NCI-H187 treated with DMSO at 0.1 percent for 48 hours (cell line): ENCODE measurements at regions not wholly inside any gene's neighbourhood (a gene's known extent, or its start where the extent isn't known, plus 50 kb on each side); places are given as distances from the start of the nearest gene placed in this dataset.

ENCODE experiments used
- DNase-seq: peaks from one replicate; lab custom pipeline; 2025; lab: John Stamatoyannopoulos, UW

GRCh38 chr12:74906224-74906623, 303.4 kb downstream of the KCNC2 start:
- DNase-seq: no peak

DNA sequence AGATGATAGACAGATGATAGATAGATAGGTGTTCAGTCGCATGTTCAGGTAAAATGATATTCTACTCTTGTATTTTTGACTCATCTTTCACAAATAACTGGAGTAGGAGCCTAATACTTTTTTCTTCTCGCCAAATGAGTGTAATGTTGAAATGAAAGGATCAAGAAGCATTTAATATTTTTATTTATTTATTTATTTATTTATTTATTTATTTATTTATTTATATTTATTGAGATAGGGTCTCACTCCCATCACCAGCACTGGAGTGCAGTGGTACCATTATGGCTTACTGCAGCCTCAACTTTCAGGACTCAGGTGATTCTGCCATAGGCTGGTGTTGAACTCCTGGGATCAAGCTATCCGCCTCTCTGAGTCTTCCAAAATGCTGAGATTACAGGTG, 298.8 kb downstream of the KCNC2 start:
- no peak for DNase-seq

DNA sequence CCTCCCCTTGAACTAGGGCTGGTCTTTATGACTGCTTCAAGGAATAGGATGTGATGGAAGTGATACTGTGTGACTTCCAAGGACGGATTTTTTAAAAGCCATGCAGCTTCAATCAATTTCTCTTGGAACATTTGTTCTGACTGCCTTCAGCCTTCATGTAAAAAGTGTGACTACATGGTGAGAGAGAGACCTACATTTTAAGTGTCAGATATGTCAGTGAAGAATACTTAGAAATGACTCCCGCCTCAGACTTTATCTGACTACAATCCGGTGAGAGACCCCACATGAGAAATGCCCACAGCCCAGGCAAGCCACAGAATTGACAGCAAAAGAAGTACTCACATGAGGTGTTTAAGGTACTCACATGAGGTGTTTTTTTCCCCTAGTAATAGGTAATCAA, 295.3 kb downstream of the KCNC2 start:
- no peak for DNase-seq

- no peak for DNase-seq
These were observed 293.9 kb downstream of the KCNC2 start for GRCh38 chr12:74915718-74916117.

DNA sequence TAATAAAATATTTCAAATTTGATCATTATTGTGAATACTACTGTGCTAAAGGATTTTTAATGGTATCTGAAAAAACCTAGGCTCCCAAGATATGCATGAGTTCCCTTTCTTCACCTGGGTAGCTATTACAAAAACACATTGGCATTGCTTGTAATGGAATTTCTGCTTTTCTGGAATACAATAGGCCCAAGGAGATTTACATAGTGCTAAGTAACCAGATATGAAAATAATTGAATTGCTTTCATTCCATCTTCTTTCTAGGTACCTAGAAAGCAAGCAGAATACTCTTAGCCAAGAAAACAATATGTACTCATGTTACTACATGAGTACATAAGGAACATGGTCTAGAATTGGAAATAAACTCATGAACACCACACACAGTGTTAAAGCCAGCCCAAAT, 291.9 kb downstream of the KCNC2 start:
- no peak for DNase-seq

DNA sequence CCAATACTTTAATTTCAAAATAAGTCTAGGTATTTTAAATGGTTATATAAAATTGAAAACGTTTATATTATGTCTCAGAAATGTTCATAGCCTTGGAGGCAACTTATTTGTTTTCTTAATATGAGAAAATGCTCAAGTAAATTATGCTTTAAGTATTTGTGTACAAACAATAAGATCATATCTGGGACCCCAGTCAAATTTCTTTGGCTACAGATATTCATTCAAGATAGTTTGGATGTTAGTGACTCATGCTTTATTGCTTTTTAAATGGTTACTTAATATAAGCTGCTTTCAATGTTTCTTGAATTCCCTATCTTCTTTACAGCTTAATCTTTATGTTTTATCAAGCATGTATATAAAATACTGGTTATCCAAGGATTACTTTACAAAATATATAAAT, 291.3 kb downstream of the KCNC2 start:
- no peak for DNase-seq

GRCh38 chr12:74922117-74922516, 287.5 kb downstream of the KCNC2 start:
- DNase-seq: no peak

- no peak for DNase-seq
These were observed 287.0 kb downstream of the KCNC2 start for GRCh38 chr12:74922642-74923041.

DNA sequence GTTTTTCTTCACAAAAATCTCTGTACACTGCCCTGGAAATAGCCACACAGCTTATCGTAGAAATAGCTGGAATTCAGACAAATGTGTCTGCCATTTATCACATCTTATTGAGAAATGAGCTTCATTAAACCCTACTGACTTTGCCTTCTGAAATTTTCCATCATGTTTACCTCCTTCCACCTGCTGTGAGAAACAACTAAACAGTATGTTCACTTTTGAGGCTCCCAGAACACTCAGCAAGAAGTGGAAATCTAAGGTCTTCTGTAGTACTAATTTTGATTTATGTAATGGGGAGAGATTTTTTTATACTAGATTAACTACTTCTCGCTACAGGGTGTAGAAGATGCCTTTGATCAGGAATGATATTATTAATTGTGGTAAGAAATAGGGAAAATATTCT, 268.0 kb downstream of the KCNC2 start:
- no peak for DNase-seq

- DNase-seq: no peak
These were observed 263.9 kb downstream of the KCNC2 start for GRCh38 chr12:74945771-74946198.

- no peak for DNase-seq
These were observed 255.9 kb downstream of the KCNC2 start for GRCh38 chr12:74953697-74954096.

DNA sequence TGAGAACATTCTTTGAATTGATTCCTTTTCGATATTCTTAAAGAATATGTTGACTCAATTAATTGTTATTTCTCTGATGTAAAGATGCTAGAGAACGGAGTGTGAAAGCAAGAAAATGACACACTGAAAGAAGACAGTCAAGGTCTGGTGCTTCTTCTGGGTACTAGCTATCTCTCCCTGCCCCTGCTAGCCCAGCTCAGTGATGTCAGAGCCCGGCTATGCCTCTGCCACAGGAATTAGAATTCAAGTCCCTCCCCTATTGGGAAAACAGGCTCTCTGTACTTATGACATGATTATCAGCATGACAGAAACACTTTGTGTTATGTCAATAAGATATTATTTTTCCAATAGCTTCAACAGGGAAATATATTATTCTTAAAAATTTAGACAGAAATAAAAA, 252.4 kb downstream of the KCNC2 start:
- no peak for DNase-seq

DNA sequence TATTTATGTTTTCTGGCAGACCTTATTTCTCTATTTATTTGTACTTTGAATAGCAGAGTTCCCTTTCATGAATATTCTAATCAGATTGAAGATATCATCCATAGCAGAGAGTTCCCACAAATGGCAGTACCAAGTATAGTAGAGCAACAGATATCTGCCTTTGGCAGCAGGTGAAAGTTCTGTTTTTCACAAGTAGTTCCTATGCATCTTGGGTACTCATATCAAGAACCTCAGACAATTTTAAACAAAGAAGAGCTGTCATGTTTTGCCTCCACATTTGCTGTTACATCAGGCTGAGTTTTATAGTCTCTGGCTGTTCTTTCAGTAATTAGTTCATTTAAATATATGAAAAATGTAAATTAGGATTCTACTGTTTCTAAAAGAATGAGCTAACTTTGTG, 252.0 kb downstream of the KCNC2 start:
- no peak for DNase-seq

- DNase-seq: no peak
These were observed 250.0 kb downstream of the KCNC2 start for GRCh38 chr12:74959657-74960056.

- no peak for DNase-seq
These were observed 246.3 kb downstream of the KCNC2 start for GRCh38 chr12:74963304-74963703.

DNA sequence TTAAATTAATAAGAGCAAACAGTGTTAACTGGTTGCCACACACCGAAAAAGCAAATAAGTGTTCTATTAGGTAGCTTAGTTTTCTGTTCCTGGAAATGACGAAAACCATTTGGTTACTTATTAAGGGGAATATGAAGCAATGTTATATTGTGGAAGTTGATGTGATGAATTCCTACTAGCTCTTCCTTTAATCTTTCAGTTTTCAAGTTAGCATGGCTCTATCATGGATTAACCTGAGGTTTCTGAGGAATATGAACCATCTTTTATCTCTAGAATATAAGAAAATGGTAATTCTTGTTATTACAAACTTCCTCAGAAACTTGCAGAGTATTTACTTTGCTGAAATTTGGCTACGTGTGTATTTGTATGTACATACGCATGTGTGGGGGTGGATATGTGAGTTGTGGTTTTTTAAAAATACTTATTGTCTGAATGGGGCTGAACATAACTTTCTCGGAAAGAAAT, 245.7 kb downstream of the KCNC2 start:
- no peak for DNase-seq

GRCh38 chr12:74964390-74964789, 245.2 kb downstream of the KCNC2 start:
- no peak for DNase-seq

DNA sequence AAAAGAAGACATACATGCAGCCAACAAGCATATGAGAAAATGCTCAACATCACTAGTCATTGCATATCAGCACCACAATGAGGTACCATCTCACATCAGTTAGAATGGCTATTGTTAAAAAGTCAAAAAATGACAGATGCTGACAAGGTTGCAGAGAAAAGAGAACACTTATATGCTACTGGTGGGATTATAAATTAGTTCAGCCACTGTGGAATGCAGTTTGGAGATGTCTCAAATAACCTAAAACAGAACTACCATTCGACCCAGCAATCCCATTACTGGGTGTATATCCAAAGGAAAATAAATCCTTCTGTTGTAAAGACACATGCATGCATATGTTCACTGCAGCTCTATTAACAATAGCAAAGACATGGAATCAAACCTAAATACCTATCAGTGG, 238.4 kb downstream of the KCNC2 start:
- DNase-seq: no peak

GRCh38 chr12:74977832-74978481, 231.7 kb downstream of the KCNC2 start:
- DNase-seq: no peak

DNA sequence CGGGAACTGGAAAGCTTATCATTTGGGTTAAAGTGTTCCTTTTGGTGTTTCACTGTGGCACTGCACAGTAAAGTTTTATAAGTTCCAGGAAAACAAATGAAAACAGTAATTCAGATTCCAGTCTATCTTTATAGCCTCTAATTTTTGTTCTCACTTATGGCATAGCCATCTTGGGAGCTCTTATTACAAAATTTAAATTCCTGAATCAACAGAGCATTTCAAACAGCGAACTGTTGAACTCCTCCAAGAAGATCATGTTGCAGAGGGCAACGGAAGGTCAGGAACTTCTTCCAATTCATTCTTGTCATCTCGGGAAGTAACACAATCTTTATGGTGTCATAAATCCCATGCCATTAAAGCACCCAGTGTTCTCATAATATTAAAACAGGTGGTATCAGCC, 229.1 kb downstream of the KCNC2 start:
- DNase-seq: no peak

DNA sequence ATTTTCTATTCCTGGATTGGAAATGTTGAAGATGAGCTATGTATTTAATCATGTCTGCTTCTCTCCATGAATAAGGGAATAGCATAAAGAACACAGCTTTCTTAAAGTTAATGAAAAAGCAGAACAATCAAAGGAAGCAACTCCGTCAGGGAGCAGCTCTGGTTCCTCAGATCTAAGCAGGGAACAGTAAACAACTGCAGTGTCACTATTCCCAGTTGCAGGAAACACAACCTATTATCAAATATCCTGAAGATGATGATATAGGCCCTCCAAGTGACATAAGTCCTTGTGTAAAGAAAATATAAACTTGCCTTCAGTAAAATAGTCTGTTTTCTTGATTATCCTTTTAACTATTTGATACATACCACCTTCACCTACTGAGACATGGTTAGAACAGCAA, 228.1 kb downstream of the KCNC2 start:
- DNase-seq: no peak

- DNase-seq: no peak
These were observed 225.7 kb downstream of the KCNC2 start for GRCh38 chr12:74983917-74984316.

DNA sequence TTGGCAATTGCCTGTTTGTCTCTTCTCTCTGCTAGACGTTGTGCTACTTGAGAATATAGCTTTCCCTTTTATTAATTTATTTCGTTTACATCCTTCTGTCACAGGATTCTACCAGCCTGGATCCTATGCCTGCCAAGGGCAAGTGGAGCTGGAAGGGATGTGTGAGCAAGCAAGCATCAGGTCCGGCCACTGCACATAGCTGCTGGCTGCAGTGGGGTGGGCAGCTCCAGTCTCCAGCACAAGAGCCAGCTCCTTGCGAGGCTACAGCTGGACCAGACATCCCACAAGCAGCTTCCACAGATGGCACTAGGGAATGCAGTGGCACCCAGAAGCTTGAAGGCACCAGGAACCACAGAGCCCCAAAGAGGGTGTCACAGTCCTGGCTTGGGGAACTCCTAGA, 225.0 kb downstream of the KCNC2 start:
- DNase-seq: no peak

DNA sequence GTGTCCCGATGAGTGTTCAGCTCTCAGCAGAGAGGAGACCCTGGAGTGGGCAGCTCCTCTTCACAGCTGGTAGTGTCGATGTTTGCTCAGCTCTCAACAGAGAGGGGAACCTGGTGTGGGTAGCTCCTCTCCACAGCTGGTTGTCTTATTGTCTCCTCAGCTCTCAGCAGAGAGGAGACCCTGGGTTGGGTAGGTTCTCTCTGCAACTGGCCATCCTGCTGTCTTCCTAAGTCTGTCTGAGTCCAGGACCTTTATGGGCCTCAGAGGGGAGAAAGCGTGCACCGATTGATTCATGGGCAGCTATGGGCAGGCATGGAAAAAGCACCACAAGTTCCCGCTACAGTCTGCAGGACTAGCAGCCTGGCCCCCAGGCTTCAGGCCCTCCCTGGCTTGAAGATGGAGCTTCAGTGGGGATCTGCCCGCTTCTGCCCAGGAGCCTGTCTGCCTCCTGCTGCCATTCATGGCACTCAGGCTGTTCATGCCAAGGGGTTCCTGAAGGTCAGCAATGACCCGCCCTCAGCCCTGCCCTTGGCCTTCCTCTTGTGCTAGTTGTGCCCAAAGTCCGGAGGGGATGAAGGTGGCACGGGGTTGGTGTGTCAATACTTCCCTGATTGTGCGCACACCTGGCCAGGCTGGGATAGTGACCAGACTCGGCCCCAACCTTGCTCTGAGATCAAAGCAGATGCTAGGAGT, 224.2 kb downstream of the KCNC2 start:
- no peak for DNase-seq
